GM23338 (cell line): ENCODE measurements at regions not wholly inside any gene's neighbourhood (a gene's known extent, or its start where the extent isn't known, plus 50 kb on each side); places are given as distances from the start of the nearest gene placed in this dataset.

ENCODE experiments used
- ATAC-seq: fragments of 200-7000 bp; cut with Tn5 transposase; 3 replicates; pipeline ENCODE4 v1.9.1; 2020
- DNase-seq: peaks from one replicate; pipeline ENCODE4 v3.0.0-alpha.2; 2015; ENCODE audit warnings: low spot score
- H2AFZ ChIP-seq: fragments of 200-600 bp; sonication (generic); 2 replicates; pipeline ENCODE4 v1.8.0; 2016; ENCODE audit warnings: antibody characterized with exemption, mild to moderate bottlenecking, moderate library complexity
- H3F3A ChIP-seq: fragments of 200-600 bp; sonication (generic); replicated peaks from 2 replicates; pipeline ENCODE4 v1.8.0; 2017; ENCODE audit warnings: antibody characterized with exemption, mixed run types, low read depth
- H3K27ac ChIP-seq: fragments of 200-600 bp; sonication (generic); 2 replicates; pipeline ENCODE4 v1.6.1; 2016; ENCODE audit warnings: low read depth
- H3K27me3 ChIP-seq: fragments of 200-600 bp; sonication (generic); 2 replicates; pipeline ENCODE4 v1.8.0; 2016; ENCODE audit warnings: mild to moderate bottlenecking, mixed run types, moderate library complexity; ENCODE audit not compliant: insufficient read depth
- H3K36me3 ChIP-seq: fragments of 200-600 bp; sonication (generic); 2 replicates; pipeline ENCODE4 v1.8.0; 2016; ENCODE audit warnings: mild to moderate bottlenecking; ENCODE audit not compliant: insufficient read depth
- H3K4me1 ChIP-seq: fragments of 200-600 bp; sonication (generic); 2 replicates; pipeline ENCODE4 v1.8.0; 2016; ENCODE audit warnings: mild to moderate bottlenecking, moderate library complexity; ENCODE audit not compliant: insufficient read depth
- H3K4me2 ChIP-seq: fragments of 200-600 bp; sonication (generic); 2 replicates; pipeline ENCODE4 v1.7.1; 2017; ENCODE audit warnings: mixed run types
- H3K4me3 ChIP-seq: fragments of 200-600 bp; sonication (generic); 2 replicates; pipeline ENCODE4 v1.6.1; 2016; ENCODE audit warnings: mixed run types
- H3K79me2 ChIP-seq: fragments of 200-600 bp; sonication (generic); replicated peaks from 2 replicates; pipeline ENCODE4 v1.8.0; 2017; ENCODE audit warnings: mild to moderate bottlenecking; ENCODE audit not compliant: insufficient read depth
- H3K9me2 ChIP-seq: fragments of 200-600 bp; sonication (generic); 2 replicates; pipeline ENCODE4 v1.8.0; 2017; ENCODE audit not compliant: insufficient read depth
- H4K20me1 ChIP-seq: fragments of 200-600 bp; sonication (generic); replicated peaks from 2 replicates; pipeline ENCODE4 v1.8.0; 2017; ENCODE audit warnings: mild to moderate bottlenecking; ENCODE audit not compliant: insufficient read depth
- H3K27ac Mint-ChIP-seq: 2 replicates; pipeline ENCODE4 v1.8.0; 2020; ENCODE audit warnings: inconsistent platforms, mild to moderate bottlenecking, moderate library complexity, mixed read lengths
- H3K27me3 Mint-ChIP-seq: 3 replicates; pipeline ENCODE4 v1.8.0; 2022; ENCODE audit warnings: low read depth, mild to moderate bottlenecking, moderate library complexity, mixed read lengths, inconsistent platforms; ENCODE audit not compliant: insufficient read depth, poor library complexity
- H3K36me3 Mint-ChIP-seq: 3 replicates; pipeline ENCODE4 v1.8.0; 2021; ENCODE audit warnings: low read depth, mild to moderate bottlenecking, inconsistent platforms, moderate library complexity, mixed read lengths
- H3K4me1 Mint-ChIP-seq: 3 replicates; pipeline ENCODE4 v1.8.0; 2020; ENCODE audit warnings: mild to moderate bottlenecking, inconsistent platforms, mixed read lengths
- H3K4me3 Mint-ChIP-seq: 3 replicates; pipeline ENCODE4 v1.8.0; 2021; ENCODE audit warnings: moderate library complexity, mild to moderate bottlenecking, inconsistent platforms, mixed read lengths
- H3K9me3 Mint-ChIP-seq: 3 replicates; pipeline ENCODE4 v1.8.0; 2020; ENCODE audit warnings: moderate library complexity, mild to moderate bottlenecking, inconsistent platforms, mixed read lengths
- CREB1 ChIP-seq: fragments of 250-450 bp; sonication (Bioruptor Pico); IDR thresholded peaks from 2 replicates; pipeline ENCODE4 v1.5.0; 2020; ENCODE audit warnings: low read depth, mild to moderate bottlenecking, moderate library complexity
- CTCF ChIP-seq, 2 experiments: fragments of 200-600 bp in 1 of 2; sonication (generic) in 1 of 2; conservative IDR thresholded peaks; 2 replicates each; pipeline versions ENCODE4 v1.5.1 to v1.6.1; 2016 to 2017; ENCODE audit warnings: antibody characterized with exemption in 2 of 2, low read depth in 2 of 2, mild to moderate bottlenecking in 2 of 2, moderate library complexity in 1 of 2
- EZH2 ChIP-seq: fragments of 200-600 bp; sonication (generic); IDR thresholded peaks from one replicate; pipeline ENCODE4 v1.8.0; 2017; ENCODE audit warnings: antibody characterized with exemption, mild to moderate bottlenecking, low read depth; ENCODE audit not compliant: unreplicated experiment
- EZH2phosphoT487 ChIP-seq: fragments of 200-600 bp; sonication (generic); IDR thresholded peaks from one replicate; pipeline ENCODE4 v1.8.1; 2018; ENCODE audit warnings: antibody characterized with exemption; ENCODE audit not compliant: unreplicated experiment
- JUNB ChIP-seq: IDR thresholded peaks from one replicate; pipeline ENCODE4 v1.6.1; 2016; ENCODE audit warnings: antibody characterized with exemption; ENCODE audit not compliant: unreplicated experiment
- NANOG ChIP-seq: IDR thresholded peaks from 2 replicates; pipeline ENCODE4 v1.6.1; 2016; ENCODE audit warnings: antibody characterized with exemption, borderline replicate concordance
- POLR2AphosphoS5 ChIP-seq: IDR thresholded peaks from 2 replicates; pipeline ENCODE4 v1.6.1; 2016; ENCODE audit warnings: antibody characterized with exemption, low read depth
- STAT1 ChIP-seq: IDR thresholded peaks from one replicate; pipeline ENCODE4 v1.6.1; 2016; ENCODE audit warnings: antibody characterized with exemption; ENCODE audit not compliant: unreplicated experiment
- ZNF114 ChIP-seq: fragments of 250-450 bp; sonication (Bioruptor Pico); IDR thresholded peaks from 2 replicates; pipeline ENCODE4 v1.5.0; 2020; ENCODE audit warnings: mild to moderate bottlenecking, moderate library complexity
- TF ChIP-seq, protein P1 (sequence below): IDR thresholded peaks from 2 replicates; pipeline ENCODE4 v1.6.1; 2016; ENCODE audit warnings: antibody characterized with exemption
- TF ChIP-seq, protein P2 (sequence below): IDR thresholded peaks from one replicate; pipeline ENCODE4 v1.6.1; 2018; ENCODE audit warnings: antibody characterized with exemption; ENCODE audit not compliant: unreplicated experiment

GRCh38 chr4:119962631-119963030 is 104.0 kb downstream of the MAD2L1 start (continued):
- no peak for TF ChIP-seq ZNF114 (CRISPR knock-in tag)
- TF ChIP-seq STAT1 = no peak
- TF ChIP-seq CTCF (conservative IDR thresholded peaks at IDR 0.05; ENCODE audit: low read depth in 2 of 2) = no peak

GRCh38 chr4:119958983-119959382 is 107.7 kb downstream of the MAD2L1 start:
- no peaks in the 10 kb centered on the region for H4K20me1 ChIP-seq
- ATAC-seq (no peak), DNase-seq (no peak)
- no peaks in the 10 kb centered on the region for H3F3A ChIP-seq
- no peaks in the 10 kb centered on the region for H3K79me2 ChIP-seq
- H3K36me3 ChIP-seq = no peaks in the 10 kb centered on the region
- peaks cover 19% of the 10 kb centered on the region for H3K4me1 Mint-ChIP-seq
- H3K27ac ChIP-seq = no peak overlapping the region
- 0 out of 3 replicates have a peak, but pooled peaks cover 5% of the 10 kb centered on the region for H3K9me3 Mint-ChIP-seq
- no peak overlapping the region for H3K4me3 Mint-ChIP-seq
- H3K4me1 ChIP-seq = 0 out of 2 replicates have a peak, but pooled peaks cover 5% of the 10 kb centered on the region
- H3K27me3 ChIP-seq = no peaks in the 10 kb centered on the region
- H3K4me3 ChIP-seq = no peak overlapping the region
- peaks cover 3% of the 10 kb centered on the region for H3K27me3 Mint-ChIP-seq
- no peak overlapping the region for H3K4me2 ChIP-seq
- no peak overlapping the region for H3K27ac Mint-ChIP-seq
- peaks cover 5% of the 10 kb centered on the region; the same call in 2 of the 3 replicates for H3K36me3 Mint-ChIP-seq
- H3K9me2 ChIP-seq = no peaks in the 10 kb centered on the region
- H2AFZ ChIP-seq = no peak overlapping the region
- TF ChIP-seq CTCF (conservative IDR thresholded peaks at IDR 0.05; ENCODE audit: low read depth in 2 of 2) (no peak), EZH2phosphoT487 (no peak), JUNB (no peak), POLR2AphosphoS5 (no peak), EZH2 (no peak), STAT1 (no peak), CREB1 (CRISPR knock-in tag) (no peak), NANOG (no peak), ZNF114 (CRISPR knock-in tag) (no peak)
- TF ChIP-seq, protein P1, sequence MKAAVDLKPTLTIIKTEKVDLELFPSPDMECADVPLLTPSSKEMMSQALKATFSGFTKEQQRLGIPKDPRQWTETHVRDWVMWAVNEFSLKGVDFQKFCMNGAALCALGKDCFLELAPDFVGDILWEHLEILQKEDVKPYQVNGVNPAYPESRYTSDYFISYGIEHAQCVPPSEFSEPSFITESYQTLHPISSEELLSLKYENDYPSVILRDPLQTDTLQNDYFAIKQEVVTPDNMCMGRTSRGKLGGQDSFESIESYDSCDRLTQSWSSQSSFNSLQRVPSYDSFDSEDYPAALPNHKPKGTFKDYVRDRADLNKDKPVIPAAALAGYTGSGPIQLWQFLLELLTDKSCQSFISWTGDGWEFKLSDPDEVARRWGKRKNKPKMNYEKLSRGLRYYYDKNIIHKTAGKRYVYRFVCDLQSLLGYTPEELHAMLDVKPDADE = no peak
- TF ChIP-seq, protein P2, sequence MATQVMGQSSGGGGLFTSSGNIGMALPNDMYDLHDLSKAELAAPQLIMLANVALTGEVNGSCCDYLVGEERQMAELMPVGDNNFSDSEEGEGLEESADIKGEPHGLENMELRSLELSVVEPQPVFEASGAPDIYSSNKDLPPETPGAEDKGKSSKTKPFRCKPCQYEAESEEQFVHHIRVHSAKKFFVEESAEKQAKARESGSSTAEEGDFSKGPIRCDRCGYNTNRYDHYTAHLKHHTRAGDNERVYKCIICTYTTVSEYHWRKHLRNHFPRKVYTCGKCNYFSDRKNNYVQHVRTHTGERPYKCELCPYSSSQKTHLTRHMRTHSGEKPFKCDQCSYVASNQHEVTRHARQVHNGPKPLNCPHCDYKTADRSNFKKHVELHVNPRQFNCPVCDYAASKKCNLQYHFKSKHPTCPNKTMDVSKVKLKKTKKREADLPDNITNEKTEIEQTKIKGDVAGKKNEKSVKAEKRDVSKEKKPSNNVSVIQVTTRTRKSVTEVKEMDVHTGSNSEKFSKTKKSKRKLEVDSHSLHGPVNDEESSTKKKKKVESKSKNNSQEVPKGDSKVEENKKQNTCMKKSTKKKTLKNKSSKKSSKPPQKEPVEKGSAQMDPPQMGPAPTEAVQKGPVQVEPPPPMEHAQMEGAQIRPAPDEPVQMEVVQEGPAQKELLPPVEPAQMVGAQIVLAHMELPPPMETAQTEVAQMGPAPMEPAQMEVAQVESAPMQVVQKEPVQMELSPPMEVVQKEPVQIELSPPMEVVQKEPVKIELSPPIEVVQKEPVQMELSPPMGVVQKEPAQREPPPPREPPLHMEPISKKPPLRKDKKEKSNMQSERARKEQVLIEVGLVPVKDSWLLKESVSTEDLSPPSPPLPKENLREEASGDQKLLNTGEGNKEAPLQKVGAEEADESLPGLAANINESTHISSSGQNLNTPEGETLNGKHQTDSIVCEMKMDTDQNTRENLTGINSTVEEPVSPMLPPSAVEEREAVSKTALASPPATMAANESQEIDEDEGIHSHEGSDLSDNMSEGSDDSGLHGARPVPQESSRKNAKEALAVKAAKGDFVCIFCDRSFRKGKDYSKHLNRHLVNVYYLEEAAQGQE = no peak
